ENCODE measurements at regions not wholly inside any gene's neighbourhood (a gene's known extent, or its start where the extent isn't known, plus 50 kb on each side); places are given as distances from the start of the nearest gene placed in this dataset.

DNA sequence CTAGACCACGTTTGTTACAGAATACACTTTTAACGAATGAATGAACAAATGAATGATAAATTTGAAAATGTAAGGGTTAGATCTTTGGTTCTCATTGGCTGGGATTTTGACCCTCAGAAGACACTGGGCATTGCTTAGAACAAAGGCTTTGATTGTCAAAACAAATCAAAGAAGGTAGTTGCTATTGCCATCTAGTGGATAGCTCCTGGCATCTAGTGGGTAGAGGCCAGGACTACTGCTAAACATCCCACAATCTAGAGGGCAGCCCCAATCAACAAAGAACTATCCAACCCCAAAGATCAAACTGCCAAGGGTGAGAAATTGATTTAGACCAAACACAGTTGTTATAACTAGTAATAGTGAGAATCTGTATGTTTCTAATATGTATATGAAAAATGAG is 552.3 kb downstream of the KCNJ3 start:
- TF ChIP-seq, protein P1, sequence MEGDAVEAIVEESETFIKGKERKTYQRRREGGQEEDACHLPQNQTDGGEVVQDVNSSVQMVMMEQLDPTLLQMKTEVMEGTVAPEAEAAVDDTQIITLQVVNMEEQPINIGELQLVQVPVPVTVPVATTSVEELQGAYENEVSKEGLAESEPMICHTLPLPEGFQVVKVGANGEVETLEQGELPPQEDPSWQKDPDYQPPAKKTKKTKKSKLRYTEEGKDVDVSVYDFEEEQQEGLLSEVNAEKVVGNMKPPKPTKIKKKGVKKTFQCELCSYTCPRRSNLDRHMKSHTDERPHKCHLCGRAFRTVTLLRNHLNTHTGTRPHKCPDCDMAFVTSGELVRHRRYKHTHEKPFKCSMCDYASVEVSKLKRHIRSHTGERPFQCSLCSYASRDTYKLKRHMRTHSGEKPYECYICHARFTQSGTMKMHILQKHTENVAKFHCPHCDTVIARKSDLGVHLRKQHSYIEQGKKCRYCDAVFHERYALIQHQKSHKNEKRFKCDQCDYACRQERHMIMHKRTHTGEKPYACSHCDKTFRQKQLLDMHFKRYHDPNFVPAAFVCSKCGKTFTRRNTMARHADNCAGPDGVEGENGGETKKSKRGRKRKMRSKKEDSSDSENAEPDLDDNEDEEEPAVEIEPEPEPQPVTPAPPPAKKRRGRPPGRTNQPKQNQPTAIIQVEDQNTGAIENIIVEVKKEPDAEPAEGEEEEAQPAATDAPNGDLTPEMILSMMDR (IDR thresholded peaks at IDR 0.05; ENCODE audit: insufficient read depth, low read length, severe bottlenecking) = peak; percentile 44
- FAIRE-seq = no peak
- DNase-seq (ENCODE audit: low read depth) = peak; percentile 29

DNA sequence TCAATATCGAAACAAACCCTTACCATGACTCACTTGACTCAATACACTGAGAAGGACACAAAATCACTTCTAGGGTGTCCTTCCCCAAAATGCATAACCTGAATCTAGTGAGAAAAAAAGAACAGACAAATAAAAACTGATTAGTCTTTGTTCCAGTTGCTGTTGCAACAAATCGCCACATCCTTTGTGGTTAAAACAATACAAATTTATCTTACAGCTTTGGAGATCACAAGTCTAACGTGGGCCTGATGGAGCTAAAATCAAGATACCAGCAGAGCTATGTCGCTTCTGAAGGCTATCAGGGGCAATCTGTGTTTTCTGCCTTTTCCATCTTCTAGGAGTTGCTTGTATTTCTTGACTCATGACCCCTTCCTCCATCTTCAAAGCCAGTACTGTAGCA is 541.7 kb downstream of the KCNJ3 start:
- TF ChIP-seq, protein P1 (IDR thresholded peaks at IDR 0.05; ENCODE audit: insufficient read depth, low read length, severe bottlenecking) = no peak
- no peak for FAIRE-seq
- H3K27me3 ChIP-seq (ENCODE audit: control insufficient read depth, insufficient read depth, low read length) = no peaks in the 10 kb centered on the region
- DNase-seq (ENCODE audit: low read depth) = no peak
- H3K36me3 ChIP-seq (ENCODE audit: control insufficient read depth, insufficient read depth, low read length) = no peaks in the 10 kb centered on the region
- H3K4me3 ChIP-seq (ENCODE audit: low read depth, low read length) = no peak overlapping the region

More for the DNA sequence above, 552.3 kb downstream of the KCNJ3 start:
- no peaks in the 10 kb centered on the region for H3K36me3 ChIP-seq (ENCODE audit: control insufficient read depth, insufficient read depth, low read length)
- no peak overlapping the region for H3K4me3 ChIP-seq (ENCODE audit: low read depth, low read length)
- H3K27me3 ChIP-seq (ENCODE audit: control insufficient read depth, insufficient read depth, low read length) = no peaks in the 10 kb centered on the region

DNA sequence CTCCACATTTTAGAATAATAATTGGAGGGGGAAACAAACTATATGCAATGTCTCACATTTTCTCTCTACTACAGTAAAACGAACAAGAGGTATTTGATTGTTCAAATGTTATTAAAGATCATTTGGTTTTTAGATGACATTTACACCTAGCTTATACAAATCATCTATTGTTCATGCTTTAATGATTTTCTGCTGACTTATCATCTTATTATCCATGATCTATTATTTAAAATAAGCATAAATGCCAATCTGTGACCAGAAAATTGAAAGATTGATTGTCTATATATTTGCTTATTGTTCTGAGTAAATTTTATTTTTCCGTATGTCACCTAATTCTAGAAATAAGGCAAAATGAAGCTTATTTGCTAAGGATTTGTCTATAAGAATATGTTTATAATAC is 537.2 kb downstream of the KCNJ3 start:
- Histone ChIP-seq H3K36me3 (ENCODE audit: control insufficient read depth, insufficient read depth, low read length) (no peaks in the 10 kb centered on the region), H3K27me3 (ENCODE audit: control insufficient read depth, insufficient read depth, low read length) (no peaks in the 10 kb centered on the region), H3K4me3 (ENCODE audit: low read depth, low read length) (no peak overlapping the region)
- TF ChIP-seq, protein P1 (IDR thresholded peaks at IDR 0.05; ENCODE audit: insufficient read depth, low read length, severe bottlenecking) = no peak
- FAIRE-seq = no peak
- no peak for DNase-seq (ENCODE audit: low read depth)

DNA sequence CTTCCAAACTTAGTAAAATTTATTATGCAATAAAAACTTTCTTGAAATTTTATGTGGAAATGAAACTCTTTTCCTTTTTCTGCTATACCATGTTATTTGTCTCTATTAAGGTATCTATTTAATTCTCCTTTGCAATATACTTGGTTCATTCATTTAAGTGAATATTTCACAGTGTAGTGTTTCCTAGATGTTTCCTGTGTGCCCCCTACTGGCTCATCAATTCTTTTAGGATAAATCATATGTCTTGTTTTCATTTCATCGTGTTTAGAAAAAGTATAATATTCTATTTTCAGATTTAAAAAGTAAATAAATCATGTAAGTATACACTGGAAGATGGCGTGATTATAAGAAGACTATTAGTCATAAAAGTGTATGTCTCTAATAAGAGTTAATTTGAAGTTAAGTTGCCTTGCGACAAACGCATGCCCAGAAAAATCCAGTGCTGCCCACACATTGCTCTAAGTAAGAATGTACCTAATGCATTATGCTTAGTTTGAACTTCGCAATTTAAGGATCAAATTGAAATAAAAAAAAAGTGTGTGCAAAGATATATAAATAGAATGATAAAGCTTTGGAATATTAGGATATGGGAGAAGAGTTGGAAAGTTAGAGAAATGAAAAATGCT is 525.4 kb downstream of the KCNJ3 start:
- Histone ChIP-seq H3K4me3 (ENCODE audit: low read depth, low read length) (no peak overlapping the region), H3K36me3 (ENCODE audit: control insufficient read depth, insufficient read depth, low read length) (no peaks in the 10 kb centered on the region), H3K27me3 (ENCODE audit: control insufficient read depth, insufficient read depth, low read length) (no peaks in the 10 kb centered on the region)
- FAIRE-seq (no peak), DNase-seq (ENCODE audit: low read depth) (peak; percentile 7)
- TF ChIP-seq, protein P1 (IDR thresholded peaks at IDR 0.05; ENCODE audit: insufficient read depth, low read length, severe bottlenecking) = no peak

DNA sequence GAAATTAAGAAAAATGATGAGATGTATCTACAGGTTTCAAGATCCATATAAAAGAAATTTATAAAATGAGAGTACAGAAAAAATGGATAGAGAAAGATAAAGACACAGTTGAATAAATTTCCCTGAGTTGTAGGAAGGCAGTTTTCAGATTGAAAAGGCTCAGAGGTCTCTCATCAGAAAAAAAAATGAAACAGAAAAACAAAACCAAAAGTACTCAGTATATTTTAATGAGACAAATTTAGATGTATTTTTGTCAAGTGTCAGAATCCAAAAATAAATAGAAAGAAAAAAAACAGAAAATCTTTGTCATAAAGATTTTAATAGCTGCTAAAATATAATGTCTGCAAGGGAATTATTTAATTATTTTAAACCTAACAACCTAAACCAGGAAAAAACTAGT is 520.5 kb downstream of the KCNJ3 start:
- no peak for DNase-seq (ENCODE audit: low read depth)
- Histone ChIP-seq H3K27me3 (ENCODE audit: control insufficient read depth, insufficient read depth, low read length) (no peaks in the 10 kb centered on the region), H3K4me3 (ENCODE audit: low read depth, low read length) (no peak overlapping the region), H3K36me3 (ENCODE audit: control insufficient read depth, insufficient read depth, low read length) (no peaks in the 10 kb centered on the region)
- TF ChIP-seq, protein P1 (IDR thresholded peaks at IDR 0.05; ENCODE audit: insufficient read depth, low read length, severe bottlenecking) = no peak
- no peak for FAIRE-seq

Data from bronchial epithelial cell (primary cell).